ENCODE measurements at regions not wholly inside any gene's neighbourhood (a gene's known extent, or its start where the extent isn't known, plus 50 kb on each side); places are given as distances from the start of the nearest gene placed in this dataset.
"Not testable (repeated sequence)": the region's sequence is repeated elsewhere in the genome, so short reads cannot be mapped to it uniquely, and the experiment has no call there.

- DNase-seq (ENCODE audit: low read depth, low spot score), result no peak
Measured at GRCh38 chr10:44564790-44565189, 179.9 kb upstream of the CXCL12 start.

DNA sequence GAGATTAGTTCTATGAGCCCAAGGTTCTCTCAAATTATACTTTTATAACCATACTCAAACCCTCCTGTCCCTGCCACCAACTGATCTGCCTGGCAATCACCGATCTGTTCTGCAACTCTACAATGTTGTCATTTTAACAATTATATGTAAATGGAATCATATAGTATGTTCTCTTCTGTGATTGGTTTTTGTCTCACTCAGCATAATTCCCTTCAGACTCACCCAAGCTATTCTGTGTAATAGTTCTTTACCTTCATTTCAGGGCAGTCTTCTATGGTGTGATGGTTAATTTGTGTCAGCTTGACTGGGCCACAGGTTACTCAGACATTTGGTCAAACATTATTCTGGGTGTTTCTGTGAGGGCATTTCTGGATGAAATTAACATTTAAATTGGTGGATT, 181.9 kb upstream of the CXCL12 start:
- no peak for DNase-seq (ENCODE audit: low read depth, low spot score)

DNA sequence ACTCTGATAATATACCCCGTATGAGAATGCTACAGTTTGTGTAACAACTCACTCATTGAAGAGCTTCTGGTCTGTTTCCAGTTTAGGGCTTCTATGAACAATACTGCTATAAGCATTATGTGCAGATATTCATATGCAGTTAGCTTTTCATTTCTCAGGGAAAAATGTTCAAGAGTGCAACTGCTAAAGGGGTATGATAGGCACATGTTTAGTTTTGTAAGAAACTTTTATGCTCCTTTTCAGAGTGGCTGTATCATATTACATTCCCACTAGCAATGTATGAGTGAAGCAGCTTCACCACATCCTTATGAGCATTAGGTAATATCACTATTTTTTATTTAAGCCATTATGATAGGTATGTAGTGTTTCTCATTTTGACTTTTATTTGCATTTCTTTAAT, 182.6 kb upstream of the CXCL12 start:
- no peak for DNase-seq (ENCODE audit: low read depth, low spot score)

DNA sequence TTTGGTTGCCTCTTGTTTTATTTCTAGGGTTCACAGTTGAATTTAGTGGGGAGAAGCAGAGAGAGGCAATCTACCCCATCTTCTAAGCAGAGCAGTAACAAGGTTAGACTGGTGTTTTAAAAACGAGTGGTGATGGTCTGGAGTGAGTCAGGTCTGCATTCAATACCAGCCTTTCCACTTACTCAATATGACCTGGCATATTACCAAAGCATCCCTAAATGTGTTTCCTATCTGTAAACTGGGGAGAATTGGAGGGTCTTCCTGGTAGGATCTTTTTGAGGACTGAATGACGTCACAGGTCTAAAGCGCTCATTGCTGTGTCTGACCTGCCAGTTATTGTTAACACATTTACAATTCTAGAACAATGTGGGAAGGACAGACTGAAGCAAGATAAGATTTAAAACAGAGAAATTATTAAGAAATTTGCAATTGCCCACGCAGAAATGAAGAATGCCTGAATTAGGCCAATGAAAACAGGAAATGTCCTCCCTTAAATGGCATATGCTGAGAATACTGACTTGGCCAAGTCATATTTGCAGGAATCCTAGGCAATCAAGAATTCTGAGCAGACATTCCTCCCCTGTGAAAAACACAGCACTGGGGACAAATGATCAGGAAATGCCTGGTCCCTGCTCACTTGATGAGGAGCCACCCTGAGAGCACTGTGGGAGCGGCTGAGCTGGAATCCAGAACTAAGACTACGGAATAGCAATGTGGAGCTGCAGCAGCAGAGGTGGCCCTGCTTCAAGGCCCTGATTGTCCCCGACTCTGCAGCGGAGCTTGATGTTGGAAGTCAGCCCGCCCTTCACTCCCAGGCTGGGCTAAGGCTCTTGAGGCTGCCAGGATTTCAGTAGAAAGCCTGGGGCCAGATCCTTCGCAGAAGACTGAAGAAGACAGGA, 184.5 kb upstream of the CXCL12 start:
- no peak for DNase-seq (ENCODE audit: low read depth, low spot score)

- DNase-seq (ENCODE audit: low read depth, low spot score), result no peak
Measured at GRCh38 chr10:44571701-44572100, 186.8 kb upstream of the CXCL12 start.

DNA sequence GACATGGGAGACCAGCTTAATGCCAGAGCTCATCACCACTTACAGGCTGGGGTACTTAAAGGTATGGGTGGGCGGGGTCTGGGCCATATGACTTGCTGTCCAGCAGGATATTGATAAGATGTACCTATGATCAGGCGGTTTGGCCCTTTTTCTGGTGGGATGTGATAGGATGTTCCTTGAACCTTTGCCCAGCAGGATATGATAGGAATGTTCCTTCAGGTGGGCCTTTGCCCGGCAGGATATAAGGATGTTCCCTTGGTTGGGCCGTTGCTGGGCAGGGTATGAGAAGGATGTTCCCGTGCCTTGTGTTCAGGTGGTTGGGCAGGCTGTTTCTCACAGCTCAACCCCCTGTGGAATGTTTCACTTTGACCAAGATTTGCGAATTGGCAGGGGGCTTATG, 187.2 kb upstream of the CXCL12 start:
- DNase-seq (ENCODE audit: low read depth, low spot score), result no peak

GRCh38 chr10:44573821-44574220, 188.9 kb upstream of the CXCL12 start:
- DNase-seq (ENCODE audit: low read depth, low spot score), result no peak

DNA sequence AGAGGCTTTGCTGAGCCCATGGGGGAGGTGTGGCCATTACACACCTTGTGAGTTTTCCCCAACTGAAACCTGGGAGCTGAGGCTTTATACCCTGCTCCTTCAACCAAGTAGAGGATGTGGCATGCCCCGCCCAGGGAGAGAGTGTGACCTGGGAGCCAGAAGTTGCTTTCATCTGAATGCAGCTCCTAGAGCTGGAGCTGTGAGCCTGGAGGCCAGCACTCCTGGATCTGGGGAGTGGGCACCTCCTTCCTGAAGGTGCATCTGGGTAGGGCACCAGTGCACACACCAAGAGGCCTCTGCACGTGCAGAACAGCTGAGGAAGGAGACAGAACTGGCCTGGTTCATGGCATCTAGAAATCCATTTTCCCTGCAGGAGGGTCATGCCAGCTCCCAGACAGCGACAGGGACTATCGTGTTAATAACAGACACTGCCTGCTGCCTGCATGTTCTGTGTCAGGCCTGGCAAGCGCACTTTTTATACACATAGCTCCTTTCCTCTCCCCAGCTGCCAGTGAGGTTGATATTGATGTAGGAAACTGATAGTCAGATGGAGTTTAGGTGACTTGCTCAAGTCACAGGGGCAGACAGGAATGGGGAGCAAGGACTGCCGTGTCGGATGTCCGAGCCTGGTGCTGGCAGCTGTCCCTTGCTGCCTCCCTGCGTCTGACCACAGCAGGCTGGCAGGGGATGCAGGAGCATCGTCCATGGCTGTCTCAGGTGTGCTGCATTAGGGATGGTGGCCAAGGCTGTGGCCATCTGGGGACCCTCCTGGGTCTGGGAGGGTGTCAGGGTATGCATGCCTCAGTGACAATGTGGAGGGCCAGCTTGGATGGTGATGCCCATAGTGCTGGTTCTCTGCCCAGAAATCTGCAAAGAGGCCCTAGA, 189.9 kb upstream of the CXCL12 start:
- no peak for DNase-seq (ENCODE audit: low read depth, low spot score)

- no peak for DNase-seq (ENCODE audit: low read depth, low spot score)
Measured at GRCh38 chr10:44575601-44576380, 190.9 kb upstream of the CXCL12 start.

DNA sequence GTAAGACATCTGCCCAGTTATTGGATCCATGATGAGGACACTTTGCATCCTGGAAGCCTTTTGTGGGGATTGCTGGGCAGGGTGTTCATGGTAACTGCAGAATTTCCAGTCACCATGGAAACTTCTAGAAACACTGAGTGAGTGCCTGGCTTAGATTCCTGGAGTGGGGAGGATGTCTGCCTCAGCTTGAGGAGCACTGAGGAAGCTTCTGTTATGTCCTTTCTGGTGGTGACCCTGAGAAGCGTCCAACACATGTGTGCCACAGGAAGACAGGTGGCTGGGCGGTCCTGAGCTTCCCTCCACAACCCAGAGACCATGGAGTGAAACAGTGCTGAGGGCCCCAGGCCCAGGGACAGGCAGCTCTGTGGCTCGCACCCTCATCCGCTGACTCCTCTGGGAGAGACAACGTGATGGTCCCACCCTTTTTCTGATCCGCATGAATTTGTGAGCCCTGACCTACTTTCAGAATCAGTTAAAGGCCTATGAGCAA, 191.8 kb upstream of the CXCL12 start:
- no peak for DNase-seq (ENCODE audit: low read depth, low spot score)

DNA sequence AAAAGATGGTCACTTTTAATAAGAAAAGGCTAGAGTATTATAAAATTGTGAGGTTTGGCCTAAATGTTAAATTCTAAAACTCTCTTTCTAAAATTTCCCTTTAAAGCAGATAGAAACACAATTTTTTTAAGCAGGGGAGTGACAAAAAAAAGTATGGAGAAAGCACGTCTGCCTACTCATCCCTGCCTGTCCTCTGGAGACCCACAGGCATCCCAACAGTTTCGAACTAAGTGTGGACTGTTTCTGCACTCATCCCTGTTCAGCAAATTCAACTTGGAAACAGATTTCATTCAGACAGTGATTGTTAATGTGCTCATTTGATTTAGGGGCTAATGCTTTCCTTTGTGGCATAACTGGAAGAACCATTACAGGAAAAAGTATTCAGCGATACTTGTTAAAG, 192.6 kb upstream of the CXCL12 start:
- DNase-seq (ENCODE audit: low read depth, low spot score), result no peak

DNA sequence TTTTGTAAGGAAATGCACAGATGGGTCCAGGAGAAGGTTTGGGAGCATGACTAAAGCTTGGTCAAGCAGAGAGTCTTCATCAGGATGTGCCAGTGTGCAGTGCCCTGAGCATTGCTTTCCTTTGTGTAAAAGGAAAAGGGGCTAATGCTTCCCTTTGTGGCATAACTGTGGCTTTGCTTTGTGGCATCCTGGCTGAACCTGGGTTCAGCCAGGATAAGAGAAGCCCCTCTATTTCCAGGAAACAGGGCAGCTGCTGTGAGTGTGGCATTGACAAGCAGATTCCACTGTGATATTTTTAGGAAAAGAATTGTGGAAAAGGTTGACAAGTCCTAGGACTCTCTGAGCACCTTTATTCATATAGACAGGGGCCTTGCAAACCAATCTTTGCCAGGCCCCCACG, 193.4 kb upstream of the CXCL12 start:
- no peak for DNase-seq (ENCODE audit: low read depth, low spot score)

- not testable (repeated sequence) for DNase-seq (ENCODE audit: low read depth, low spot score)
Measured at GRCh38 chr10:44578963-44579362, 194.1 kb upstream of the CXCL12 start.

GRCh38 chr10:44581996-44582395, 197.1 kb upstream of the CXCL12 start:
- no peak for DNase-seq (ENCODE audit: low read depth, low spot score)

- no peak for DNase-seq (ENCODE audit: low read depth, low spot score)
Measured at GRCh38 chr10:44587488-44588318, 202.8 kb upstream of the CXCL12 start.

GRCh38 chr10:44589181-44589943, 204.5 kb upstream of the CXCL12 start:
- DNase-seq (ENCODE audit: low read depth, low spot score), result no peak

DNA sequence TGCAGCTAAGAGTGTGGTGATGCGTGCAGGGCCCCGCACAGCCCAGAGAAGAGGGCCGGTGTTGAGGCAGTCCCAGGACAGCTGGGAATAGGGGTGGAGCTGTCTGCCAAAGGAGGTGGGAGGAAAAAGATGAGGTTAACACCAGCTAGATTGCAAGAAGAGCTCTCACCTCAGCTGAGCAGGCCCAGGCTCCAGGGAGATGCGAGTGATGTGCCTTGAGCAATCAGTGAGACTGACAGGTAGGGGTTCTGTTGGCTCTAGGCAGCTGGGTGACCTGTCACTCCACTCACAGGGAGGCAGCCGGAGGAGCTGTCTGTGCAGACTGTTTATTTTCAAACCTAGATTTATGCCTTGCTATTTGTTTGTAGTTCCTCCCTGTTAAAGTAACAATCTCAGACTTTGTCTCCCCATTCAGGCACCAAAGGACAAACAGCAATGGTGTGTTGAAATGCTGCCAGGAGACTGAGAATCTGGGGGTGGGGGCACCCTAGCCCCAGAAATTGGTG, 205.1 kb upstream of the CXCL12 start:
- DNase-seq (ENCODE audit: low read depth, low spot score), result no peak

DNA sequence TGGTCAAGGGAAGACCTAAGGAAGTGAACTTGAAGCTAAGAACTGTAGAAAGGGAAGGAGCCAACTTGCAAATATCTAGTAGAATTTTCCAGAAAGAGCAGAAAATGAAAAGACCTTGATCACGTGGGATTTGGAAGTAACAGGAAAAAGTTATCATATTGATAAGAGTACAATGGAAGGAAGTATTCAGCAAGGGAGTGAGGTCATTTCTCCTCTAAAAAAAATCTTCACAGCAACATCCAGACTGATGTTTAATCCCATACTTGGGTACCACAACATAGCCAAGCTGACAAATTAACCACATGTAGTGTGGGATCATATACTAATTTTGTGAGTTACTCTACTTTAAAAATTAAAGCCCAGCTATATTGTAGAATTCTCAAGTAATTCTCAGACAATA, 207.0 kb upstream of the CXCL12 start:
- no peak for DNase-seq (ENCODE audit: low read depth, low spot score)

GRCh38 chr10:44593952-44594351, 209.1 kb upstream of the CXCL12 start:
- DNase-seq (ENCODE audit: low read depth, low spot score), result no peak

DNA sequence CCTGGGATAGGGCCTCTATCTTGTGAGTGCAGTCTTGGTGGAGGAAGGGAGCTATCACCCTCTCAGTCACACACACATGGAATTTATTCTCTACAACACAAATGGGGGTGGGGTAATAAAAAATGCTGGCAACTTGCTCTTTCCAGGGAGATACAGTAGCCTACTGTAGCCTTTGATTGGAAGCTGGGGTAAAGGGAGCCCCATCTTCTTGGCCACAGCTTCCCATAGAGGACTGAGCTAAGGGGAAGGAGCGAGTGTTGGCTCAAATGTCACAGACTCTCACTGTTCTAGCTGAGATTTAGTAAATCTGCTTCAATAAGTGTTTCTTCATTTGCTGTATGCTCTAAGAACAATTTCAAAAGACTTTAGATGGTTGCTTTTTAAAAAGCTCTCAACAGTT, 222.2 kb upstream of the CXCL12 start:
- DNase-seq (ENCODE audit: low read depth, low spot score), result no peak
